ENCODE measurements at regions not wholly inside any gene's neighbourhood (a gene's known extent, or its start where the extent isn't known, plus 50 kb on each side); places are given as distances from the start of the nearest gene placed in this dataset.
A peak's percentile ranks its signal among the peaks of the same experiment; 100 is the strongest.

DNA sequence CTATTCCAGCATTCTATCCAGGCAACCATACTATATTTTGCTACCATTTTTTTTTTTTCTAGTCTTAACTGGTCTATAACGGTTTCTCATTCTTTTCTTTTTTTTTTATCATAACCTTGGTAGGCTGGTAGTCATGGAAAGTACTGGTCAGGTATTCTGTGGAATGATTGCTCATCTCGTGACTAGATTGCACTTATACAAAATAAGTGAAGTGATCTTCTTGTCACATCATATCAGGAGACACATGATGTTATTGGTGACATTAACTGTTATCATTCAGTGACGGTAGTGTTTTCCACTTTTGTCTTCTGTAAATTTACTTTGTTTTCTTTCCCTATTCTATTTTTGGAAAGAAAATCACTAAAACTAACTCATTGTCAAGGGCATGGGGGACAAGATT is 239.3 kb upstream of the SLITRK6 start:
- TF ChIP-seq POLR2AphosphoS5 (IDR thresholded peaks at IDR 0.05; ENCODE audit: low read depth, low read length) = no peak
- no peak for TF ChIP-seq REST (IDR thresholded peaks at IDR 0.05; ENCODE audit: insufficient read depth in 1 of 2, low read depth in 2 of 2, low read length in 1 of 2)
- no peak for TF ChIP-seq TCF7L2 (IDR thresholded peaks at IDR 0.05; ENCODE audit: low read depth, low read length)
- no peak for TF ChIP-seq SIN3A (IDR thresholded peaks at IDR 0.05; ENCODE audit: borderline replicate concordance, insufficient read depth, low read depth, low read length)
- TF ChIP-seq CTCF (IDR thresholded peaks at IDR 0.05) = no peak
- Histone ChIP-seq H3K36me3 (ENCODE audit: control insufficient read depth, insufficient read depth, low read length) (no peaks in the 10 kb centered on the region), H3K9me3 (ENCODE audit: control insufficient read depth, insufficient read depth, low read depth, low read length) (no peaks in the 10 kb centered on the region), H3K27me3 (ENCODE audit: control insufficient read depth, insufficient read depth, low read length) (no peaks in the 10 kb centered on the region), H3K4me3 (ENCODE audit: low read depth in 2 of 2, low read length in 2 of 2) (no peak overlapping the region), H3K4me1 (ENCODE audit: control insufficient read depth, insufficient read depth, low read length) (no peaks in the 10 kb centered on the region), H3K27ac (ENCODE audit: low read length) (no peak overlapping the region)
- DNase-seq (ENCODE audit: low read depth, low spot score) (no peak), ATAC-seq (no peak)
- POLR2A ChIA-PET = no interaction called here
- CTCF ChIA-PET = no interaction called here
- in situ Hi-C loops (cut with HindIII; ENCODE audit: low pct_unique_long_range_greater_than_20kb, low sequenced_read_pairs) (no loop called here), intact Hi-C loops (cut with micrococcal nuclease; ENCODE audit: unreplicated experiment) (no loop called here)
- no TSS peak for BruUV-seq (replicated peaks)

DNA sequence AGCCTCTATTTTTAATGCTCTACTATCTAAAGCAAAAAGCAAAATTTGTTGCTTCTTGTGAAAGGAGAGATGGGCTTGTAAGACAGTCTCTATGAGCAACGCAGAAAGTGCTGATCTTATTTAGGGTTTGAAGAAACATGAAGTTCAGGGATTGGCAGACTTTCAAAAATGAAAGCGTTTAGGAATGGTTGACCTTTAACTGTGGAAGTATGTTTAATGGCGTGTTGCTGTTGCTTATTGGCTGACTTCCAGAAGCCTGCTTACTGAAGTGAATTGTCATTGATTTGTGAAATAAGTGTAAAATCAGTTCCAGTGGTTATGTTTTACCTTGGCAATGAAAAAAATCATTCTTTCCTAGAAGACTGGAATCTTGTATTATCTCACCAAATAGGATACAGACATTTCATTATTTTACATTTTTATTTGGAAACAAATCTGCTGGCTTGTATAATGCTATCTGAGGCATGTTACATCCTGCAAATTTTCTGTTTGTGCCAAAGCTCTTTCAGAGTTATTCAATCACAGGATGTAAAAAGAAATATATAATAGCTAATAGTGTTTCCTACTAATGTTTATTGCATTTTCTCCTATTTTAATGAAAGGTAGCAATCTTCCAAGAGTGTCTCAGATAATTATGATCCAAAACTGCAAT is 221.3 kb upstream of the SLITRK6 start:
- TF ChIP-seq REST (IDR thresholded peaks at IDR 0.05; ENCODE audit: insufficient read depth in 1 of 2, low read depth in 2 of 2, low read length in 1 of 2) (no peak), TCF7L2 (IDR thresholded peaks at IDR 0.05; ENCODE audit: low read depth, low read length) (0 out of 2 replicates have a peak, but pooled peaks have one; percentile 21), SIN3A (IDR thresholded peaks at IDR 0.05; ENCODE audit: borderline replicate concordance, insufficient read depth, low read depth, low read length) (no peak), POLR2AphosphoS5 (IDR thresholded peaks at IDR 0.05; ENCODE audit: low read depth, low read length) (no peak)
- in situ Hi-C loops (cut with HindIII; ENCODE audit: low pct_unique_long_range_greater_than_20kb, low sequenced_read_pairs) = no loop called here
- DNase-seq (ENCODE audit: low read depth, low spot score) = no peak
- no peaks in the 10 kb centered on the region for H3K36me3 ChIP-seq (ENCODE audit: control insufficient read depth, insufficient read depth, low read length)
- ChIA-PET POLR2A (no interaction called here), CTCF (no interaction called here)
- no peaks in the 10 kb centered on the region for H3K9me3 ChIP-seq (ENCODE audit: control insufficient read depth, insufficient read depth, low read depth, low read length)
- peak overlapping the region; percentile 54; the same call in 1 of the 2 replicates for H3K27ac ChIP-seq (ENCODE audit: low read length)
- BruUV-seq (replicated peaks) = no TSS peak
- no peak overlapping the region for H3K4me3 ChIP-seq (ENCODE audit: low read depth in 2 of 2, low read length in 2 of 2)
- H3K4me1 ChIP-seq (ENCODE audit: control insufficient read depth, insufficient read depth, low read length) = no peaks in the 10 kb centered on the region
- no peak for ATAC-seq
- intact Hi-C loops (cut with micrococcal nuclease; ENCODE audit: unreplicated experiment) = no loop called here
- H3K27me3 ChIP-seq (ENCODE audit: control insufficient read depth, insufficient read depth, low read length) = no peaks in the 10 kb centered on the region
